CD4-positive, alpha-beta T cell treated with Interleukin-4 for 4 hours (primary cell): ENCODE measurements at regions not wholly inside any gene's neighbourhood (a gene's known extent, or its start where the extent isn't known, plus 50 kb on each side); places are given as distances from the start of the nearest gene placed in this dataset.
"Not testable (repeated sequence)": the region's sequence is repeated elsewhere in the genome, so short reads cannot be mapped to it uniquely, and the experiment has no call there.

ENCODE experiments used
- DNase-seq: peaks from one replicate; pipeline ENCODE4 v3.0.0-alpha.2; 2020

DNA sequence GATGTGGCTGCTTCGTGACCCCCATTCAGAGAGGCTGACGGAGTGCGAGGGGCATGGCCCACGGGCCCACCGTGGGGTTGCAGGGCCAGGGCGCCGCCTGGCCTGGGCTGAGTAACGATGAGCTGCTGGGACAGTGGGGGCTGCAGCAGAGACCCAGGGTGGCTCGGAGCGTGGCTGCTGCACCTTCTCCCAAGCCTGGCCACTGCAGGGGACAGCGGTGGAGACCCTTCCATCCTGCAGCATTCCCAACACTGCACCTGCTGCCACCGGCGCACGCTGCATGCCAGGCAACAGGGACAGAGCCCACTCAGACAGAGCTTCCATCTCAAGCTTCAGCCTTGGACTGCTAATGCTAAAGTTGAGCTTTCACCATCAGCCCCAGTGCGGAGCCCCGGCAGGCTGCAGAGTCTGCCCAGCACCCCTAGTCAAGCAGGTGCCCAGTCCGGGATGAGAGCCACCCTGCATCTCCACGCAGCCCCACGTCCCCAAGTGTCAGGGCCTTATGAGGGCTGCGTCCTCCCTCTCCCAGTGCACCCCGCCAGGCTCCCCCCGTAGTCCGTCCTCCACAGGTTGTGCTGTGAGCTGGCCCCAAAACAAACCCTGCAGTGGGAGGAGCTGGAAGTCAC is 89.4 kb upstream of the AFDN start:
- no peak for DNase-seq

DNA sequence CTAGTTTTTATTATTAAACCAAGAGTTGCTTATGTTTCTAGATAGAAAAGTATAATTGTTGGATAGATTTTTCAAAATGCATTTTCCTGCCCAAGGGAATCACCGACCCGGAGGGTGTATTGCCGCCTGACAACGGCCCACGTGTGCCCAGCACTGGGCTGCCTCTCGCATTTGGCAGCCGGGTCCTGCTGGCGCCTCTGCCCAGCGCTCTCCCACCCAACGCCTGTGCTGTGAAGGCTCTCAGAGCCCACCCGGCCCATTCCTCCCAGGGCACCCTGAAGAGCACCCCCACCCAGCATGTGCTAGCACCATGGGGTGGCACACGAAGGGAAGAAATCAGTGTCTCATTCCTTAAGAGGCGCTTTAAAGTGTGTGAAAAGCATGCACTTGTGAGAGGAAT is 88.3 kb upstream of the AFDN start:
- DNase-seq = no peak

DNA sequence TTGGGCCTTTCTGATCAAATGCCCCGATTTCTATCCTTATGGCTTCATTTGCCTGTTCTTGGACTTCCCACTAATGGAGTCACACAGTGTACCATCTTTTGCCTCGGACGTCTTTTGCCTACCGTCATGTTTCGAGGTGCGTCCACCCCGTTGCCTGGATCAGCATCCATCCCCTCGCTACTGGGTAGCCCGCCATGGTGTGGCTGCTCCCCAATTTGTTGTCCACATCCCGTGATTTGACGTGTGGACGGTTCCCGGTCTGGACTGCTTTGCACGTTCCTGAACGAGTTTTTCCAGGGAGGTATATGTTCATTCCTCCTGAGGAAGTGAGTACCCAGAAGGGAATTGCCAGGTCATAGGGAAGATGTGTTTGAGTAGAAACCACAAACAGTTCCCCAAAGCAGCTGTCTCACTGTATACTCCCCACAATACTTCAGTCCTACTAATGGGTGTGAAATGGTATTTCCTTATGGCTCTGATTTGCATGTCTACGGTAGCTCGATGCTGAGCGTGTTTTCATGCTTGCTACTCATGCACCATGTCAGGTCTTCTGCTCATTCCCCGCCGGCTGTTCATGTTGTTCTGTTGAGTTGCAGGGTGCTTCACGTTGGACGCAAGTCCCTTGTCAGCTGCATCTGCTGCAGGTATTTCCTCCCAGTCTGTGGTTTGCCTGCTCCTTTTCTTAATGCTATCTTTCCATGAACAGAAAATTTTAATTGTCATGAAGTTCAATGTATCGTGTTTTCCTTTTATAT is 86.8 kb upstream of the AFDN start:
- DNase-seq = no peak

DNA sequence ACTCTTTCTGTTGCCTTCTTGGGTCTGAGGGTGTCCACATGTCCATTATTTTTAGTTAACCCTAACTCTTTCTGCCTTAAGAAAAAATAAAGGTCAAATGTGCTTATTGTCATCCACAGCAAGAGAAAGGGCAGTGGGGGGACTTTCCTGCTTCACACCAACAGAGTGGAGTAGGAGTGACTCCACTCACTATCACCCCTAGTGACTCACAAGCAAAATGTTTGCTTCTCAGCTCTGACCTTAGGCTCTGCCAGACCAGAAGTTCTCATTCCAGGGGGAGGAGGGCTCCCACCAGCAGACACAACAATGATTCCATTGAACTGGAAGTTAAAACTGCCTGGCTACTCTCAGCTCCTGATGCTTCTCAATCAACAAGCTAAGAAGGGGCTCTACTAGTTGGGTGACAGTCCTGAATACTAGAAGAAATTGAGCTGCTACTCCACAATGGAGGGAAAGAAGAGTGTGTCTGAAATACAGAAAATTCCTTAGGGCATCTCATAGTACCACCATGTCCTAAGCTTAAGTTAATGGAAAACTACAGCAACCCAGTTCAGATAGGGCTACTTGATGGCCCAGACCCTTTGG is 83.9 kb upstream of the AFDN start:
- no peak for DNase-seq

DNA sequence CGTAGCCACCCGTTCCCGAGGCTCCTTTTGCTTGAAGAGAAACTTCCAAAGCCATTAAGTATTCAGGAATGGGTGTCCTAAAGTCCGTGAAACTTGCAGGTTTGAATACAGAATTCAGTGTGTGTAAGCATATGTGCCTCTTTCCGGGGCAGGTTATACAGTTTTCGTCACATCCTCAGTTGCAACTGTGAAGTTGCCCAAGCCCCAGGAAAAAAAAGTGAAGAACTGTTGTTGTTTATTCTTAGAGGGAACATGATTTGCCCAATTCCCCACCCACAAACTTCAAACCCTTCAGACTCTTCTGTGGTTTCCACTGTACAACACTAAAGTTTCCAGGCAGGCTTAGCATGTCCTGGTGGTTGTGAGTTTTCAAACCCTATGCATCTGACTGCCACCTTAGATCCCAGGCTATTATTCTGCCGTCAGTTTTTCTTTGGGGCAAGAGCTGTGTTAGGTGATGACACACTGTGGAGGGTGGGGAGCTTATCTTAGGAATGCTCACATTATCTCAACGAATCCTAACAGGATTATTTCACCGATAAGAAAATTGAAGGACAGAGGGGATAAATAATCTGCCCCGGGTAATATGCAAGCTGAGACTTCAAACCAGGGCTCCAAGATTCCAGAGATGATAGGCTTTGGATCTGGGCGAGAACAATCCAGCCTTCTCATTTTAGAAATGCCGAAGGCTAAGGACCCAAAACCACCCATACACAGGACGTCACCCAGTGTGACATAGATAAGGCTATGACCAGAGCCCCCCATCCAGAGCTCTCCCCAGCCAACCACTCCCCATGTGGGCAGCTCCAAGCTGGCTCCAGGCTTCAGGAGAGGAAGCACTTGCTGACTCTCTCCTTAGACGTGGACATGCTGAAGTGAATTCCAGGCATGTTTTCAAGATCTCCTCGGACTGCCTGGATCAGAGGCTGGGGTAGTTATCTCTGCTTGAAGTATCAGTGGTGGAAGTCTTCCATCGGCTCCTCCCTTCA is 81.7 kb upstream of the AFDN start:
- no peak for DNase-seq

DNA sequence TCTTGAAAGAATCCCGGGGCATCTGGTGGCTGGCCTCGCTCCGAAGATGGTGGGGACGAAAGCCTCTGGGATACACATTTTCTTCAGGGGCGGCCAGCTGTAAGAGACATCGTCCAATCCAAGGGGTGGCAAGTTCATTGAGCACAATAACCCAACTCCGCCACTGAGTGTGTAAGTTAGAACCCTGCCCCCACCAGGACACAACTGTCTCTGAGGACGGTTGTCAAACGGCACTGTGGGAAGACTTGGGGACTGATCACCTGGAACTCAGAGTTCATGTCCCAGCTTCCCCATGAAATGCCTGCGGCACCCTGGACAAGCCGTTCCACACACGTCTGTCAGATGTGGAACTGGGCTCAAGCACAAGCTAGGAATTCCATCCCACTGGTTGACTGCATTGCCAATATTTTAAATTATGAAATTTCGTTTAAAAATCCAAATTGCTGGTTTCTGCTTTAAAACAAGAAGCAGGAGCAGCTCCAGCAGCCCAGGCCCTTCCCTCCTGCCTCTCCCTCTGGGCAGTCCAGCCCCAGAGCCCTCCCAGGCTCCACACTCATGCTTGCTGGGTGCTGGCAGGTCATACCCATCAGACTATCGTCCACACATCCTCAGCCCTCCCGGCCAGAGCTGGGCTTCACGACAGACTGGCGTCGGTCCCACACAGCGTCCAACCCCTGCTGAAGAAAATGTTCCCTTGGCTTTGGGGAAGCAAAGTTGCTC is 80.9 kb upstream of the AFDN start:
- no peak for DNase-seq

DNA sequence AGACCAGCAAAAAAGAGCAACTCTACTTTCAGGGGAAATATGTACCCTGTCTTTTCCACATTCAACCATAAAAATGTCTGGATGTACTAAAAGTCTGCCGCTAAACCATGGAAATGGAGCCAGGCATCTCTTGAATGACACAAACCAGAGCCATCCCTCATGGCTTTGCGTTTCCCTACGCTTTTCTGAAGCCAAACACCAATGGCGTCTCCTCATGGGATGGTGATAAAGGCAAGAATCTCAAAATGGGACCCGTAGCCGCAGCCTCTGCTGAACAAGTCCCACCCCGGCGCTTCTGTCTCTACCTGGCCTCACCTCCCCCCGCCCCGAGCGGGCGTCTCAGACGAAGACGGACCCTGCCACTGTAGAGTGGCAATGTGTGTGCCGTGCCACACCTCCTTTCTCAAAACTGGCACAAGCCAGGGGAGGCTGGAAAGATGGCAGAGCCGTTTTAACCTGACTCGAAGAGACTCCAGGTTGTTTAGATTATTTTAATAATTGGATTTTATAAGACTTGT is 80.3 kb upstream of the AFDN start:
- no peak for DNase-seq

DNA sequence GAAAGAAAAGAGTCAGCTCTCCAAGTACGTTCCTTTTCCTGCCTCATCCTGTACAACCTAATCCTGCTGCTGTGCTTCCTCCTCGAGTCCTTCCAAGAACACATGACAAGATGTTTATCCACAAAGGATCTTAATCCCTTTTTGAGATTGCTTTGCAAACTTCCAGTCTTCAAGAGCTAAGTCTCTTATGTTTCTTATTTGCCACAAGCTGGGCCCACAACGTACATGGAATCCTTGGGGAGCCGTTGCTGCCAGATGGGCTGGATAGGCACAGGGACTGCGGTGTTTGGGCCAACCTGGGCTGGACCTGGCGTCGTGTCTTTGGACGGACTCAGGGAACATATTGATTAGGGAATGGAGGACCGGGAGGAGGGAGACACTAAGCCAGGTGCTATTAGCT is 79.7 kb upstream of the AFDN start:
- DNase-seq = no peak

DNA sequence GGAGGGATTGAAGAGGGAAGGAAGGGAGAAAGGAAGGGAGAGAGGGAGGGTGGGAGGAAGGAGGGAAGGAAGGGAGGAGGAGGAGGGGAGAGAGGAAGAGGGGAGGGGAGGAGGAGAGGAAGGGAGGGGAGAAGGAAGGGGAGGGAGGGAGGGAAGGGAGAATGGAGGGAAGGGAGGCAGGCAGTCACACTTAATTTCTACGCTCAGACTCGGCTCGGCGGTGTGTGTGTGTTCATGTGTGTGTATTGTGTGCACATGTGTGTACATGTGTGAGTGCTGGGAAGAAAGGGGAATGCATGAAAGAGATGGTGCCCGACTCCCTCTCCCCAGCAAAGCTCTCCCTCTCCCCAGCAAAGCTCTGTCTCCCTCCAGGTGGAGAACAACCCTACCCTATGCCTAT is 79.1 kb upstream of the AFDN start:
- DNase-seq = no peak

DNA sequence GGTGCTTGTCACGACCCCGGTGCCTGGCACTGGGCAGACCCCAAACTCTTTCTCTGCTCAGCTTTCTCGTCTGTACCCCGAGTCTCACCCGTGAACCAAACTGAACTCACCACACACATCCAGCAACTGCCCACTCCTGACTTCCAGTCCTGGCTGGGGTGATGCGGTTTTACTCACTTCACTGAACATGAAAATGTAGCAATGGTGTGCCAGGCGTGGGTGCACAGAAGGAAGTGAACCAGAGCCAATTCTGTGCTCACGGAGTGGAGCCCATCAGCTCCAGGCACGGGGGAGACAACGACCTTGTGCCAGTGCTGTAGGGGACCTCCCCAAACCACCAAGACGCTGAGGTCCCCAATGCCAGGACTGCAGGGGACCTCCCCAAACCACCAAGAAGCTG is 78.7 kb upstream of the AFDN start:
- DNase-seq = no peak

DNA sequence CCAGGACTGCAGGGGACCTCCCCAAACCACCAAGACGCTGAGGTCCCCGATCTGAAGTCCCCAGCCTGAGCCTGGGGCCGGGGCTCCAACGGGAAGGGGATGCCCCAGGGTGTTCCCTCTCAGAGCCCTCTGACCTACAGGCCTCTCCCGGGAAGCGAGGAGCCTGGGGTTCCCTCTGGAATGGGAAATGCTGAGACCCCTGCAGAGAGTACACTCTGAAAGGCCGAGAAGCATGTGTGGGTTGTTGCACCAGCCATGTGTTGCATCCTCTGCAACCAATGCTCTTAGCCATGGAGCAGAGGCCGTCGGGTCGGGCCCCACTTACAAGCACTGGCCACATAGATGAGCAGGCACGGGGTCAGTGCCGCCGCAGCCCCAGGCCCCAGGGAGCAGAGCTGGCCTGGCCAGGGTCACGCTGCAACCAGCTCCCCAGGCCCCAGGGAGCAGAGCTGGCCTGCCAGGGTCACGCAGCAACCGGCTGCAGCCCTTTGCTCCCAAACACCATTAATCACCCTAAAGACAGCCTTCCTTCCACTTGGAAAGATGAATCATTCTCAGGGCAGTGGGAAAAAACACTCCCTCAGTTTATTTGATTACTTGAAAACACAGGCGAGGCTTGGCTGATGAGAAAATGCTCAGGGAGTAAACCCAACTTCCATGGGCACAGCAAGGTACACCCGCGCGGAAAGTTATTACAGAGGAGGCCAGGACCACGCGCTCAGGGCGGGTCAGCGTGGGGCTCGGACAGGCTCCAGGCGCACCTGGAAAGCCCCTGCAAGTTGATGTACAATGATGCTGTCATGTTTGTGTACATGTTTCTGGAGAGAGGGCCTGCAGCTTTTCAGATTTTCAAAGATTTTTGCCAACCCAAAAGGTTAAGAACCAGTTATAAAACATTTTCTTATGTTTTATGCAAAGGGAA is 78.0 kb upstream of the AFDN start:
- no peak for DNase-seq

DNA sequence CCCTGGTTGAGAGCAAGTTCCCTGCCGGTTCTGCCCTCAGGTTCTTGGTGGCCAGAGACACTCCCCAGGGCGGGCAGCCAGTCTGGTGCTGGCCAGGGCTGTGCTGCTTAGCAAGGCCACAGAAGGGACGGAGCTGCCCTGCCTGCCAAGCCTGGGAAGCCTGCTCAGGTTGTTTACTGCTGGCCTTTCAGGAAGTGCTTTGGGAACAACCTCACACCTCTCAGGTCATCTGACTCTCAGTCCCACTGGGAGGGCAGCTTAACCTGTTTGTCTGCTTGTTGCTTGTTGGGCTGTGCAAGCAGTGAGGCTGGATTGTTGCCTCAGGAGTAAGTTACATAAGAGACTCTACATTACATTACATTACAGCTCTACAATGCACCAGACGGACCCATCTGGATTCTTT is 75.8 kb upstream of the AFDN start:
- DNase-seq = no peak

DNA sequence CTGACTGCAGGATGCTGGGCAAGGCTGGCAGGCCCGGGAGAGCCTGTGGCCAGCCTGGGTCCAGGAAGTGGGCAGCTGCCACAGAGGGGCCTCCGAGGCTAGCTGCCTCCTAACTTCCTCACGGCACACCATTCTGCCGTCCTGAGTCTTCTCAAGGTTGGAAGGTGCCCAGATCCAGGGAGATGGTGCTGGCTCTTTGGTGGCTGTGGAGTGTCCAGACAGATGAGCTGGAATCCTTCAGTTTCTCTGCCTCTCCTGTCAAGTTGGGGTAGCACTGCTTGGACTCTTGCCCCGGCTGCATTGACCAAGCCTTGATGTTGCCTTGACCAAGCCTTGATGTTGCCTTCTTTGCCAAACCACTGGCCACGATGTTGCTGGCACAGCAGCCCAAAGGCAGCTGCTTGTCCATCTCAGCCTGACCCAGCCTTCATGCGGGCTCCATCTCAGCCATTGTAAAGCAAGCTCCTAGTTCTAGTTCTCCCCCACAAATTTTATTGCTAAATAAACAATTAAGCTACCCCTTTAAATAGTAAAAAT is 75.1 kb upstream of the AFDN start:
- no peak for DNase-seq

DNA sequence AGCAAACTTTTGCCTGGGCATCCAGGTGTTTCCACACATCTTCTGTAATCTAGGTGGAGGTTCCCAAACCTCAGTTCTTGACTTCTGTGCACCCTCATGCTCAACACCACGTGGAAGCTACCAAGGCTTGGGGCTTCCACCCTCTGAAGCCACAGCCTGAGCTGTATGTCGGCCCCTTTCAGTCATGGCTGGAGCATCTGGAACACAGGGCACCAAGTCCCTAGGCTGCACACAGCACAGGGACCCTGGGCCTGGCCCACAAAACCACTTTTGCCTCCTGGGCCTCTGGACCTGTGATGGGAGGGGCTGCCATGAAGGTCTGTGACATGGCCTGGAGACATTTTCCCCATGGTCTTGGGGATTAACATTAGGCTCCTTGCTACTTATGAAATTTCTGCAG is 73.4 kb upstream of the AFDN start:
- DNase-seq = not testable (repeated sequence)

DNA sequence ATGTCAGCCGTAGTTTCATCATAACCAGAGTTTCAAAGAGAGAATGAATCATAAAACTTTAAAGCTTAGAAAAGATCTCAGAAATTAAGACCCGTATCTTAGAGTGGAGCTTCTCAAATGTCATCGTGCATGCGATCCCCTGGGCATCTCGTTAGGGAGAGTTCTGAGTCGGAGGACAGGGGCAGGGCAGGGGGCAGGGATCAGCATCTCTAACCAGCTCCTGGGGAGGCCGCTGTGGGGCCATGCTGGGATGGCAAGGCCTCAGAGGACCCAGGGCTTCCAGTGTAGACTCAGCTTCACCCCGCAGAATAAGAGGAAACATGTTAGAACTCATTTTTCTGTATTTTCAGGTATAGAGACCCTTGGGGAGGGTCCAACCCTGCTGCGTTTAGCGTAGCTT is 72.0 kb upstream of the AFDN start:
- no peak for DNase-seq

DNA sequence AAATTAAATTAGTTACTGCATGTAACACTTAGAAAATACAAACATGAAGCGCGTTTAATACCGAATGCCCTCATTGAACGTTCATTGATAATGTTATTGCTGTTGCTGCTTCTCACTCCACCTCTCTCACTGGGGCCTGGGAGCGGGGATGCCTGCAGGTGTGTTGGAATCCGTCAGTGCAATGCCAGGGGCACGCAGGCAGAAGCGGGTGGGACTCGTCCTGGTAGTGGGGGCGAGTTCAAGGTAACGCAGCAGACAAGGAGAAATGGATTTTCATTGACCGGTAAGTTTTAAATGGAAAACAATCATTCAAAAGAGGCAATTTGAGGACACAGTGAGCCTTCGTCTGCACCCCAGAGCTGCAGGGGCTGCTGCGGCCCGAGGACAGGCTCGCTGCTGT is 71.2 kb upstream of the AFDN start:
- no peak for DNase-seq

DNA sequence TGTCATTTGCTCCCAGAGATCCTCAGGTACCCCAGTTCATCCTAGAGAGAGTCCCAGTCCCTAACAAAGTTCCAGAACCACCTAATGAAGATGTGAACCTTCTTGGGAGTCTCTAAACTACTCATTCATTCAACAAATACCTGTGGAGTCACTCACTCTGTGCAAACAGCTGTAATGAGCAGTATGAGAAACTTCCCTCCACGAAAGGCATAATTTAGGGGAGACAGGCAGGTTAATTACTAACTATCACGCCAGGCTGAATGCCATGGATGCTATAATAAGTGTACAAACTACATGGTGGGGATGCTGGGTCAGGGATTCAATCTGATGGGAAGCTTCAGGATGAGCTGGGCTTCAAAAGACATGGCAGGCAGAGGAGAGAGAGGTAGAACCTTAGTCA is 70.1 kb upstream of the AFDN start:
- no peak for DNase-seq

DNA sequence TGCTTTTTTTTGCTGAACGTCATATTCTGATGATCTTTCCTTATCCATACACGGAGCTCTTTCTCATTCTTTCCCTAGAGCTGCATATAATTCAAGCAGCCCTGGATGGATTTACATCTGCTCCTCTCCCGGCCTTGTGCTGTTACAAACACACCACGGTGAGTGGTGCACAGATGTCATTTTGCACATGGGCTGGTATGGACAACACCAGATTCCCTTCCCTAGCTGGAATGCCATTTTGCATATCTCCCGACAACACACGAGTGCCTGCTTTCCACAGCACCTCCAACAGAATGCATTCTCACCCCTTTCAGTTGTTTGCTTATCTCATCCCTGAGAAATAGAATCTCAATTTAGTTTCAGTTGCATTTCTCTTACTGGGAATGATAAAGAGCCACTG is 69.5 kb upstream of the AFDN start:
- no peak for DNase-seq

DNA sequence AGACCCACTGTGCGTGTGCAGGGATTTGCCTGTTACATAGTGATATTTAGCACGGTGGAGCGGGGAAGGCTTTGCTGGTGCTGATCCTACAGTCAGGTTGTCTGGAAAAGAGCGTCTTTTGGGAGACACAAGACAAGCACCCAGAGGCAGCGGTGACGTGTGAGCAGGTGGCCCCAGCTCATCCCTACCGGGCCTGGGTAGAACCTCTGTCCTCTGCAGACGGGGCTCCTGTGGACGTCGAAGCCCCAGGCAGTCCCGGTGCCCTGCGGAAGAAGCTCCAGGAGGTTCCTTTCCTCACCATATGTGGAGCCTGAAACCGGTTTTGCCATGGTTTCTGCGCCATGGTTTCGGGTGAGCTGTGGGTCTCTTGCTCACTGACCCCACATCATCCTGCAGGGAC is 68.9 kb upstream of the AFDN start:
- DNase-seq = no peak

DNA sequence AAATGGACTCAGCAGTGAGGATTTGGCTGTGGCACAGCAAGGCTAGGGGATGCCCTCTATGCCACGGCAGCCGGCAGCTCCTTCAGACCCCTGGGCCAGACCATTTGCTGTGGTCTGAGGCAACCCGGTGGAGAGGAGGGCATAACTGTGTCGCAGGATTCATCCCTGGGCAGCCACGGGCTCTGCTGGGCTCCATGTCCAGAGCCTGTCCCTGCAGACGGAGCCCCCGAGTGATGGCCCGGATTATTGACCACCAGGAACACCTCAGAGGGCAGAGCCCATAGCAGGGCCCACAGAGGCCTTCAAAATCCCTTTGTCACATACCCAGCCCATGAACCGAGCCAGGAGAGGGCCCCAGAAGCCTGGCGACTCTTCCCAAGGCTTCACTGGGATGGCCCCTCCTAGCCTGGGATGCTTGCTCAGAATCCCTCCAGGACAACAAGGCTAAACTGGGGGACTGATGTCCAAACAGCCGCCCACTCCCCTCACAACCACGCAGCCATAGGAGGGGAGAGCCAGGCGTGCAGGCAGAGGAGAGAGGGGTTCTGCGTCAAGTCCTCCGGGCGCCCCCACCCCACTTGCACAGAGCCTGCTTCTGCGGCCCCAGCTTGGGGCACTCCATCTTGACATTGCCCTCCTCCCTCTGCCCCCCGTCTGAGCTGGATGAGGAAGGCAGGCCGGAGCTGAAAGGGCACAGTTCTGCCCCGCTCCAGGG is 68.2 kb upstream of the AFDN start:
- no peak for DNase-seq
